Stimulated activated CD4-positive, alpha-beta T cell treated with anti-CD3 and anti-CD28 coated beads, Interleukin-15, amount 100 ng/mL, for 24 hours (primary cell): ENCODE measurements at regions not wholly inside any gene's neighbourhood (a gene's known extent, or its start where the extent isn't known, plus 50 kb on each side); places are given as distances from the start of the nearest gene placed in this dataset.

Experiments
- DNase-seq: peaks from one replicate; pipeline ENCODE4 v3.0.0-alpha.2; 2020

DNA sequence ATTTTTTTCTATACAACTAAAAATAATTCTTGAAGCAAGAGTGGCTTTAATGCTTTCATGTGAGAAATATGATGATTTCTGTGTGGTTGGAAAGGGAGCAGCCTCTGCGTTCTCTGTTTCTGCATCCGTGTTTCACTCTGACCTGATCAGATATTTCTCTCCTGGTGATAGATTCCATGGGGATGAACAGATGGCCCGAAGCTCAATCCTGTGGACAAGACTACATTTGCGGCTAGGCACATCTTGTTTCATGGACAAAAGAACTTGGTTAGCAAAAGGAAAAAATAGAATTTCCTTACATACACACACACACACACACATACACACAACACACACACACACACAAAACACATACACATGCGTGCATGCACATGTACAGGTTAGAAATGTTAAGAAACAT is 218.2 kb upstream of the ADAMTS16 start:
- no peak for DNase-seq

- no peak for DNase-seq
Observed at GRCh38 chr5:4924577-4924976, 215.6 kb upstream of the ADAMTS16 start.

- no peak for DNase-seq
Observed at GRCh38 chr5:4927097-4927496, 213.0 kb upstream of the ADAMTS16 start.

DNA sequence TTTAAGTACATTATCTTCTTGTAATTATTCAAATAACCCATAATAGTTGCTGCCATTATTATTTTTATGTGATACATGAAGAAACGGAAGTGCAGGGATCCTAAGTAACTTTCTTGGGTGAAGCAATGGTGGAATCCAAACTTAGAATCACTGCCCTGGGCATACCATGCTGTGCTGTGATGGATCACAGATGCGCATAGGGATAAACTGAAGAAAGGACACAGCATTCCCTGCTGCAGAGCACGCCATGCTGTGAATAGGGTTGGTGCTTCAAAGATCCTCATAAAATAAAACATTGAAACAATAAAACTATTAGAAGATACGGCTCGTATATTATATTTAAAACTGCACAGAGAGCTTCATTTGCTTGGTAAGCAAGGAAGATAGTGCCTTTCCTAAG is 211.7 kb upstream of the ADAMTS16 start:
- no peak for DNase-seq

DNA sequence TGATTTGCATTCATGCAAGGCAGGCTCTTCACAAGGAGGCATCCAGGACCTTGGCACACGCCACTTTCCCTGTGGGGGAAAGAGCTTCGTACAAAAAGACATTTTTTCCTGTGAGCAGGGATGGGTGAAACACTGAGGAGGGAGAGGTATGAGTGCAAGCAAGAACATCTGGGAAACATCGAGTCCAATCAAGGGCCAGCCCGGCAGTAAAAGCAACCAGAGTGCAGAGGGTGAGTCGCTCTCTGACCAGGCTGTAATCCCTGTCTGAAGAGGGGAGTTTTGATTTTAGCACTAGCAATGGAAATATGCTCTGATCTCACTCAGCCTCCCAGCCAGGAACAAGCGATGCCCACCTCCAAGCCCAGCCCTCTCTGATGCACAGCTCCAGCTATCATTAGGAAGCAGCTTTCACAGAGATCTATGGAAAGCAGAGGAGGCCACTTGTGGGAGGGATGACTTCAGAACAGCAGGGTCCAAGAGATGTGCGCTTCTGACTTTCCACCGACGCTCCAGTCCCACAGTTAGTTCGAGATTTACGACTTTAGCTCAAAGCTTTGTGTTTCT is 211.0 kb upstream of the ADAMTS16 start:
- DNase-seq = no peak

DNA sequence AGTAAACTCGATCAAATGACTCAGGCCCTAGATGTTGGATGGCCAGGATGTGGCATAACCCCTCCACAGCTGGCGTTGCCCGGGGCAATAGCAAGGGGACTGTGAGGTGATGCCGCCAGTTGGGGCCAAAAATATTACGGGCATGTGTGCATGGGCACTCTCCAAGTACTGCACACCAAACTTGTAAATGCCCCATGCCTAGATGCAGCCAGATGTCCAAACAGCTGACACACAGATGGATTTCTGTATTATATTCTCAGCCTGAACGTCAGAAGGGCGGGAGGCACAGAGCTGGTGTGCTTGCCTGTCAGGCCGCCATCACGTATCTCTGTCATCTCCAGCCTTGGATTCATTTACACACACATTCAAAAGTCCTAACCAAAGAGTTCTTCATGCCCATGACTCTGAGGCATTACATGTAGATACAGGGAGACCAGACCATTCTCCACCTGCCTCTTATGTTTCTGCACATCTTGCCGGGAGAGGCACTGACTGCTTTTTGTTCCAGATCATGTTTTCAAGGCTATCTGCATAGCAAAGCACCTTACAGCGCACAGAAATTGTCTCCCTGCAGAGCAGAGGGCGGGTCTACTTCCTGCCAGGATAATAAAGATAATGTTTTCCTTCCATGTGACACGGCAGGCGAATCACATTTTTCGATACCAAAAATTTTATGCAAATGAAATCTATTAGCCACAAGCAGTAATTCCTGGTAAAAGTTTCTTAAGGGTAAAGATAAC is 200.9 kb upstream of the ADAMTS16 start:
- no peak for DNase-seq

- no peak for DNase-seq
Observed at GRCh38 chr5:4941161-4941560, 199.0 kb upstream of the ADAMTS16 start.

- peak; percentile 21 for DNase-seq
Observed at GRCh38 chr5:4941957-4942830, 197.9 kb upstream of the ADAMTS16 start.

DNA sequence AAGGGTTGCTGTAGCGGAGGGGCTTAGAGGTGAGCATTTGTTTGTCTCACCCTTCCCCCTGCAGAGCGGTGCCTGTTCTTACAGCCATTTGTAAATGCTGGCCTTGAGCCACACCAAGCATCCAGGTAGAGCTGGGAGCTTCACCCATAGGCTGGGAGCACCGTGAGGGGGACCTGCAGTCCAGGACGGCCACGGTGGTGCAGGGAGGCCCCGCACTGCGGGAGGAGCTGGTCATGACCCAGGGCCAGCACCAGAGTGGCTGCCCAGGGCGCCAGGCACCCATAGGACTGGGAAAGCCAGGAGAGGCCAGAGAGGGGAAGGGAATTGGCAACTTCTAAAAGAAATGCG is 197.3 kb upstream of the ADAMTS16 start:
- DNase-seq = no peak

GRCh38 chr5:4945296-4945695 is 194.8 kb upstream of the ADAMTS16 start:
- no peak for DNase-seq

- DNase-seq = no peak
Observed at GRCh38 chr5:4947106-4947505, 193.0 kb upstream of the ADAMTS16 start.

- no peak for DNase-seq
Observed at GRCh38 chr5:4947893-4948536, 192.1 kb upstream of the ADAMTS16 start.

DNA sequence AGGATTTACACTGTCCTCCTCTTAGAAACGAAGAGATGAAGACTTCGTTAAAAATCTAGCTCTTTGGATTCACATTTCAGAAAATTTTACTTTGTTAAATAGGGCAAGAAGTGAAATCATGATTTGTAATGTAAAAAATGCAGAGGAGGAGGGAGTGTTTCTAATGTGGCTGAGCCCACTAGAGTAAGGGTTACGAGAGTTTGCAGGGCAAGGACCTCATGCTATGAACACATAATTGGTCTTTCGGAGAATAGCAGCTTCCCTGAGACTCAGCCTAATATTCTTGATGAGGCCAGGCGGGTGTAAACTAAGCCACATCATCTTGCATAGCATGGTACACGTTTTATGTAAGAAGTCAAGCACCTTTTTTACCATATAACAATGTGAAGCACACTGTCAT is 191.0 kb upstream of the ADAMTS16 start:
- no peak for DNase-seq

DNA sequence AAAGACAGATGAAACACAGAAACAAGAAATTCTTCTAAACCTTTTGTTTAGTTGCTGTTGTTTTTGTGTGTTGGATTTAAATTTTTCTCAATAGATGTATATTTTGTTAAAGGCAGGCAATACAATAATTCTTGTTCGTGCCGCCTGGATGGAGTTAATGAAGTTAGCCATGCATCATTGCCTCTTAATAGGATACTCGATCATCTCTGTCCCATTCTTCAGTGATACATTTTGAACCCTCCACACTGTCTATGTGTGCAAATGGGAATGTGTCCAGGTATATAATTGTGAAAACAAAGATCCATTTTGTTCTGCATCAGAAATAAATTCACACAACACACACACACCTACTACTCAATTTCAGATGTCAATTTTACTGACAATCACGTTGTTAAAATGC is 186.6 kb upstream of the ADAMTS16 start:
- no peak for DNase-seq

DNA sequence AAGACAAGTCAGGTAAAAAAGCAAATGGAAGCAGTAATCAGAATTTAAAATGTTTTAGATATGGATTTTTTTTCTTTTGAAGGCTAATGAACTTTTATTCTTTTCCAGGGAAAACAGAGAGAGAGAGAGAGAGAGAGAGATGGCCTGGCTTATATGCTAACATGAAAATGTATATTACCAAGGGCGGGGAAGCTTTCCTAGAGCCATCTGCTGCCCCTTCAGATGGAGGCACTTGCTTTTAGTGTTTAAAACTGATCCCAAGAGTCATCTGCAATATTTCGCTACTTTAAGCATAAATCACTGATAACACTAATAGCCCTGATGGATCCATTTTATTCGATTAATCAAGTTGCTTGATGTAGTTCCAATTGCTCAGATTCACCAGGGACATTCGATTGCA is 186.1 kb upstream of the ADAMTS16 start:
- DNase-seq = no peak

DNA sequence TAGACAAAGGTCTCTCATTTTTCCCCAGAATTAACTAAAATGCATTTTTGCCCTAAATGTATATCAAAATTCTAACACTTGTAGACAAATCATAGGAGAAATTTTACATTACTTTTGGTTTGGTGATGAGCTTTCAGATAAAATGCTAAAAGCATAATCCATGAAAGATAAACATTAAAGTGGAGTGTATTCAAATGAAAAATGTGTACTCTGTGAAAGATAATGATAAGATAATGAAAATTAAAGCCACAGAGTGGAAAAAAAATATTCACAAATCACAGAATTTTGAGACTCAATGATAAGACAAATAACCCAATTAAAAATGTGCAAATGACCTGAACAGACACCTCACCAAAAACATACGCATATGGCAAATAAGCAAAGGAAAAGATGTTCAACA is 176.9 kb upstream of the ADAMTS16 start:
- DNase-seq = no peak

DNA sequence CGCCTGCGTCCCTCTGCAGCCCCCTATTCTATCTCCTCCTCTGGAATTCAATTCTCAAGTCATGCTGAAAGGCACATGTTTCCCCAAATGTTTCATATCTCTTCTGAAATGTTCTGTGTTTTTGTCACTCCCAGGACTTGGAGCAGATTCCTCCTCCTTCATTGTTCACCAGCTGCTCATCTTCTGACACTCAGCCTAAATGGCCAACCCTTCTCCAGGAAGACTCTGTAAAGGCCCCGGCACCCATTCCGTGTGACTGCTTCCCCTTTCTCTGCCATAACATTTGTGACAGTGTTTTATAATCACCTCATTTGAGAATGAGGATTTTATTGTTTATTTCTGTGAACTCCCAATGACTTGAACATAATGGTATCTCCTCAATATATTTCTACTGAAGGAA is 170.8 kb upstream of the ADAMTS16 start:
- DNase-seq = no peak

GRCh38 chr5:4970171-4970570 is 170.0 kb upstream of the ADAMTS16 start:
- no peak for DNase-seq

GRCh38 chr5:4976902-4977301 is 163.2 kb upstream of the ADAMTS16 start:
- no peak for DNase-seq

- no peak for DNase-seq
Observed at GRCh38 chr5:4977416-4978110, 162.6 kb upstream of the ADAMTS16 start.

DNA sequence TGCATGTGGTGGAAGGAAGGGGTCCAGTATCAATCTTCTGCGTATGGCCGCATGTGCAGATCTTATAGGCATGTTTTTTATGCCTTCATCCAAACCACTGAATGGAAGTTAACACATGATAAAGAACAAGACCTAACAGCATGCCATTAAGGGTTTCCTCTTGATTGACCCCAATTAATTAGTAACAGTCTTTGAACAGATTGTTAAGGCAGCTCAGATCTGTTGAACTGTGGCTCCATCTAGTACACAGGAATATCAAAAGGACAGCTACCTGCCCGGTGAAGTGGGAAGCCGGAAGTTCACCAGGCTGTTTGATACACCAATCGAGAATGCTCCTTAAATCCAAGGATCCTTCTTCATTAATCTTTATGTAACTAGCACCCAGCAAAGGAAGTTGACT is 159.9 kb upstream of the ADAMTS16 start:
- DNase-seq = no peak

- DNase-seq = no peak
Observed at GRCh38 chr5:4981608-4982007, 158.5 kb upstream of the ADAMTS16 start.

DNA sequence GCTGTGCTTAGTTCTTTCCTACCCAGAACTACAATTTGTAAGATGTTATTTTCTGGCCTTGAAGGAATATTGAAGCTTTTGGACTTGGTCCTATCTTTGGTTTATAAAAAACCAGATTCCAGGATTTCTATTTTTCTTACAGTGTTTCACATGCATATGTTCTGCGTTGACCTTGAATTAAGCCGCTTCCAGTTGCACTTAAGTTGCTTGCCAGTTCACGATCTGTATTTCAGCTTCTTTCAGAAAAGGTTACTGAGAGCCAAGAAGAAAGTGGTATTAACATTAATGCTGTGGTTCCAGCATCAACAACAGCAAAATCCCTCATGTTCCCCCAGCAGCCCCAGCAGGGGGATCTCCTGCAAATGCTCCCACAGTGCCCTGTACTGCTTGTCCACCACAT is 156.4 kb upstream of the ADAMTS16 start:
- DNase-seq = no peak
